HG03060 (cell line): ENCODE measurements at regions not wholly inside any gene's neighbourhood (a gene's known extent, or its start where the extent isn't known, plus 50 kb on each side); places are given as distances from the start of the nearest gene placed in this dataset.
"Not testable (repeated sequence)": the region's sequence is repeated elsewhere in the genome, so short reads cannot be mapped to it uniquely, and the experiment has no call there.

Source experiments
- ATAC-seq: cut with Tn5 transposase; IDR thresholded peaks from one replicate; pipeline ENCODE4 v1.9.1; 2021; ENCODE audit warnings: low read depth, moderate number of reproducible peaks; ENCODE audit not compliant: unreplicated experiment

DNA sequence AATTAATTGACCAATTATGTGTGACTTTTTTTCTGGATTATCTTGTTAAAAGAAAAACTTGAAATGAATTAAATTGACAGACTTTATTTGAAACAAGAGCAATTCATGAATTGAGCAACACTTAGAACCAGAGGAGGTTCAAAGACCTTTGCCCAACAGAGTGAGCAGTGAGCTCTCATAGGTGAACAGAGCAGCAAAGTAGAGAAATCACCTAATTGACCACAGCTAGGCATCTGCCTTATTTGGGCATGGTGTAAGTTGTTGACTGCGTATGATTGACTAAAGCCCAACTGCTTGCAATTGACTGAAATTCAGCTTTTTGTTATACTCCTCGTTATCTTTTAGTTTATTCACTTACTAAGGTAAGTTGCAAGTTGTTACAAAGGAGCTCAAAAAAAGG, 1216.0 kb upstream of the ALCAM start:
- ATAC-seq, result no peak

DNA sequence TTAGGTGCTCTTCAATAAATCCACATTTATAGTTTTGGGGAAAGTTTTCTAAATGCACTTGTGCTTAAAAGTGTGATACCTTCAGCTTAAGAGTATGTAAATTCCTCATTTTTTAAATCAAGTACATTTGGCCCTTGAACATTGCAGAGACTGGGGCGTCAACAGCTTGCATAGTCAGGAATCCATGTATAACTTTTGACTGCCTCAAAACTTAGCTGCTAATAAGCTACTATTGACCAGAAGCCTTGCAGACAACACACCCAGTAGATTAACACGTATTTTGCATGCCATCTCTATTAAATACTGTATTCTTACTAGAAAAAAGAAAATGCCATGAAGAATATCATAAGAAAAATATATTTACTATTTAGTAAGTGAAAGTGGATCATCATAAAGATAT, 1211.8 kb upstream of the ALCAM start:
- ATAC-seq, result no peak

DNA sequence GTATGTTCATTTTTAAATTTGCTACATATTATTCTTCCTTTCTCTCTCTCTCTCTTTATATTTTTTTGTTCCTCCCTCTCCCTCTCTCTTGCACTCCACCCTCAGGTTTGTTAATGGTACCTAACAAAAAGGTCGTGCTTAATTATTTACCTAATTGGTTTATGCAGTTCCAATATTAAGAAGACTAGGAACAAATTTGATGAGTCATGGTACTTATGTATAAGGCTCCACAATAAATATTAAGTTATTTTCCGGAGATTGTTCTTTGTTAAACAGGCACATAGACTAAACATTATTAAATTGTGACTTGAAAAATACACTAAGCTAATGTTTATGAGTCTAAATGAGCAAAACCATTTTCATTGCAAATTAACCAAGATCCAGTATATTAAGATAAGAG, 1200.8 kb upstream of the ALCAM start:
- ATAC-seq, result no peak

DNA sequence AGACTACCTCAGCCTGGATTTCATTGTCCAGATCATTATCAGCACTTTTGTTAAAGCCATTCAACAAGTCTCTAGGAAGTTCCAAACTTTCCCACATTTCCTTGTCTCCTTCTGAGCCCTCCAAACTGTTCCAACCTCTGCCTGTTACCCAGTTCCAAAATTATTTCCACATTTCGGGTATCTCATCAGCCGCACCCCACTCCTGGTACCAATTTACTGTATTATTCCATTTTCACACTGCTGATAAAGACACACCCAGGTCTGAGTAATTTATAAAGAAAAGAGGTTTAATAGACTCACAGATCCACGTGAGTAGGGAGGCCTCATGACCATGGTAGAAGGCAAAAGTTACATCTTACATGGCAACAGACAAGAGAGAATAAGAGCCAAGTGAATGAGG, 1198.3 kb upstream of the ALCAM start:
- no peak for ATAC-seq

DNA sequence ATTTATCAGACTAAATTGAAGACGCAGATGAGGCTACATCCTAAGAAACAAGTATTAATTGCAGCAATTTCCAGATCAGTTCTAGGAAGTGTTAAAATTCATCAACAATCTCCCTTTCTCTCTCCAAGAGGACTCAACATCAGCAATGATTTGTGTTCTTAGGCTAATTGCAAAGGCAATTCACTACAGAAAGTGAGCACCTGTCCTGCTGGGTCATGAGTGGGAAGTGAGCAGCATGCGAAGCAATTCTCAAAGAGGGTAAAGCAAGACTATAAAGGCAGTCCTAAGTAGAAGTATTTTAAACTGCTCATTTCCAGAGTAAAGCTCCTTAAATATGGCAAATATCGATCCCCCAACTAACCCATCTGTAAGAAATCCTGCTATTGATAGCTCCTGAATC, 1191.0 kb upstream of the ALCAM start:
- ATAC-seq, result no peak

DNA sequence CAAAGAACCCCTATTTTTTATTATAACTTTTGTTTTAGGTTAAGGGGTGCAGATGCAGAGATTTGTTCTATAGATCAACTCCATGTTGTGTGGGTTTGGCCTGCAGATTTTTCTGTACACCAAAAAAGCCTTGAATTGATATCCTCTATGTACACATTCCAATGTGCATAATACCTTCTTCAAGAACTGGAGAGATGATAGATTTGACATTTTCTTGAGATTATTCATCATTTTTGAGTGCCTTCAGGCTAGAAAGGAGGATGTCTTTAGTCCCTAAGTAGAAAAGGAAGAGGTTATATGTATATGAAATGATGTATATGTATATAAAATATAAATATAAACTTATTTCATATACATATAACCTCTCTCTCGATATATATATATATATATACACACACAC, 1190.0 kb upstream of the ALCAM start:
- no peak for ATAC-seq

DNA sequence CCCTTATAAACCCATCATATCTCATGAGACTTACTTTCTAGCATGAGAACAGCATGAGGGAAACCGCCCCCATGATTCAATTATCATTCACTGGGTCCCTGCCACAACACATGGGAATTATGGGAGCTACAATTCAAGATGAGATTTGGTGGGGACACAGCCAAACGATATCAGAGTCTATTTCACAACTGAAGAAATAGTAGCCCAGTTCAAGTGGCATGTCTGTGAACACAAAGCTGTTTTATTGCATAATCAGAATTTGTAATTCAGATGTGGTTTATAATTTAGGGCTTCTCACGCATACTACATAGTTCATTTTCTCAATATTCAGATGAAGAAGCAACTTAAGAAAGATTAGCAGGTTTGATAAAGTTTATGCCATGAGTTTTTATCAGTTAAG, 1188.0 kb upstream of the ALCAM start:
- no peak for ATAC-seq

DNA sequence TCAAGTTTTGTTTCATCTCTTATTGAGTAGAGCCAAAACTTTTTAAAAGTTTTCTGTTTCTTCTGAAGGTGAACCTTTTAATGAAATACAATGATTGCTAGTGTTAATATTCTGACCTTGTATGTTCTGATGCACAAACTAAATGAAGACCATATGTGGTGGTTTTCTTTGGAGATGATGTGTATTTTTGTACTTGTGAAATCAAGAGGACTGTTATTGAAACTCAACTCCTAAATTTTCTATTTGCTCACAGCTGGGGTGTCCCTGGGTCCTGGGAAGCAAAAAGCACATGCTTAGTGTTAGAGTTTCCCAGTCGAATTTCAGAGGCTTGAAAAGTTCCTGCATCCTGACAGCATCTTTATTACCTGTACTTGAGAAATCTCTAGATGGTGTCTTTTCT, 1185.8 kb upstream of the ALCAM start:
- no peak for ATAC-seq

DNA sequence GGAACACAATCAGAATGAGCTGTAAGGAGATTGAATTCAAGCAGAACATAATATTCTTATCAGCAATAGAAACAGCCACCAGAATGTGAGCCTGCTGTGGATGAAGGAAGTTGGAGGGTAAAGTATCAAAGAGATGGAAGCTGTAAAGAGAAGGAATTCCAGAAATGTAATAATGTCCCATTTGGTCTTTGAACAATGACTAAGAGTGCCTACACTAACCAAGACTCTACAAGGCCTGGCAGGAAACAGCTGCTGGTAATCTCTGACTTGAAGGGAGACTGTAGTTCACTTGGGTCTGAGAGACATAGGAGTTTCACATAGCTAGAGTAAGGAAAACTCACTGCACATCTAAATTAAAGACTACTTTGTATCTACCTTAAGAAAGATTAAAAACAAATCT, 1176.0 kb upstream of the ALCAM start:
- ATAC-seq, result no peak

DNA sequence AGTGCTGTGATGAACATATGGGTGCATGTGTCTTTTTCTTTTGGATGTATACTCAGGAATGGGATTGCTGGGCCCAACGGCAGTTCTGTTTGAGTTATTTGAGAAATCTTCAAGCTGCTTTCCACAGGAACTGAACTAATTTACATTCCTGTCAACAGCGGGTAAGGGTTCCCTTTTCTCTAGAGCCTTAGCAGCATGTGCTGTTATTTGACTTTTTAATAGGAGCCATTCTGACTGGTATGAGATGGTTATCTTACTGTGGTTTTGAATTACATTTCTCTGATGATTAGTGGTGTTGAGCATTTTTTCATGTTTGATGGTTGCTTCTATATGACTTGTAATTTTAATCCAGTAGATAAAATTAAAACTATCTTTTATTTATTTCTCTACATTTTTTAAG, 1168.6 kb upstream of the ALCAM start:
- no peak for ATAC-seq

DNA sequence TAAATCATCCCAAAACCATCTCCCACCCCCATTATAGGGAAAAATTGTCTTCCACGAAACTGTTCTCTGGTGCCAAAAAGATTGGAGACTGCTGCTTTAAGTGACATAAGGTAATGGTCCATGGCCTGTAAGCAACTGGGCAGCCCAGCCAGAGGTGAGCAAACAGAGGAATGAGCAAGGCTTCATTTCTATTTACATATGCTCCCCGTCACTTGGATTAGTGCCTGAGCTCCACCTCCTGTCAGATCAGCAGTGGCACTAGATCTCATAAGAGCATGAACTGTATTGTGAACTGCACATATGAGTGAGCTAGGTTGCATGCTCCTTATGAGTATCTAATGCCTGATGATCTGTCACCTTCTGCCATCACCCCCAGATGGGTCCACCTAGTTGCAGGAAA, 1159.8 kb upstream of the ALCAM start:
- ATAC-seq, result no peak

DNA sequence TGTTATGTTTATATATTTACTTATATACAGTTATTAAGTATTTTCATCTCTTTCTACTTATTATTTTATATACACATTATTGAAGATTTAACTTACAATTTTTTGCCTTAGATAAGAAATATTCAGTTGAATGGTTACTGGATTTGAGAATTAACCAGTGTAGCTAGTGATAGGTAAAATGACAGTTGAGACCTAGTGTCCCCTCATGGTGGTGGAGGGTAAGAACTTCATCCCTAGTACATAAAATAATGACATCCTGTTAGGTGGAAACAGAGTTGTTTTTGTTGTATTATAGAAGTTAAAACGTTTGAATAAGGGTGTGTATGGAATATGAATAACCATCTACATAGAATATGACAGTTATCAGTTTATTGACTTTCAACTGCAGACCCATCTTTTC, 1152.4 kb upstream of the ALCAM start:
- ATAC-seq, result no peak

DNA sequence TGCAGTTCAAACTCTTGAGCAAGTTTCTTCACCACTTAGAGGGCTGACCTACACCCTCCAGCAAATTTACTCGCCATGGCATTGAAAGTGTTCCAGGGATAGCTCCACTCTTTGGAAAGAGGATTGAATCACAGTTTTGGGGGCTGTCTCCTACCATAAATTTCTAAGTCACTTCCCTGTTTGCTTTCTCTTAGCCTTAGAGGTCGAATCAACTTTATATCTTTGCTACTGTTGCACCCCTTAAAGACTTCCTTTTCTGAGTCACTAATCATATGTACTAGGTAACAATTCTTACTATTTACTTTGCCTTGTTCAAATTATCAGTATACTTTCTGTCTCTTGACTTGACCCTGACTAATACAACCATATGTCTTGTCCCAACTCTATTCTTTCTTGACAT, 1151.8 kb upstream of the ALCAM start:
- ATAC-seq, result no peak

DNA sequence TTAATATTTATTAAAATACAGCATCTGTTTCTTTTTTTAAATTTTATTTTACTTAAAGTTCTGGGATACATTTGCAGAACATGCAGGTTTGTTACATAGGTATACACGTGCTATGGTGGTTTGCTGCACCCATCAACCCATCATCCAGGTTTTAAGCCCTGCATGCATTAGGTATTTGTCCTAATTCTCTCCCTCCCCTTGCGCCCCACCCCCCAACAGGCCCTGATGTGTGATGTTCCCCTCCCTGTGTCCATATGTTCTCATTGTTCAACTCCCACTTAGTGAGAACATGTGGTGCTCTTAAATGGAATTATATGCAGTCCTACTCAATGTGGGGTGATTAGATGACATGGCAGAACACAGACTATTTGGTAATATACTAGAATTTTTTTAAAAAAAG, 1147.7 kb upstream of the ALCAM start:
- not testable (repeated sequence) for ATAC-seq

DNA sequence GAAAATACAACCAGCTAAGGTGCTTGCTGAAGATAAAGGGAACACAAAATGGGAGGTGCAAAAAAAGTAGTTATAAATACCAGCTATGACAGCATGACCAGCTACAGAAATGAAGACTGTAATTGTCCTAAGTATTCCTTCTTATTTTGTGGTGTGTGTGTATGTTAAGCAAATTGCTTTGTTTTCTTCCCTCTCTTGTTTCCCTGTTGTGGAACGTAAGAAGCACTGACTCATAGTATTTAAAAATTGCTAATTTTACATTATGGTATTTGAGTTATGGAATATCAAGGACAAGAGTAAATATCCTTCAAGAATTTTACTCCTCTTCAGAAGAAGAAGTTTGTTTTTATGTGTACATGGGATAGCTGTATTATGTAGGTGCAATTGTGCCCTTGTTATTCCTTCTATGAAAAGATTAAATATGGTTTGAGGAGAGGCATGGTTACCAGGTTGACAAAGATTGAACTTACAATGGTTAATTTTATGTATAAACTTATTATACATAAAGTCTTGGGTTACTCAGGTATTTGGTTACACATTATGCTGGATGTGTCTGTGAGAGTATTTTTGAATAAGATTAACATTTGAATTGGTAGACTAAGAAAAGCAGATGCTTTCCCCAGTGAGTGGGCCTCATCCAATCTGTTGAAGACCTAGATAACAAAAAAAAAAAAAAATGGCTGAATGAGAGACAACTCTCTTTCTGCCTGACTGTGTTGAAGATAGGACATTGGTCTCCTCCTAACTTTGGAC, 1132.1 kb upstream of the ALCAM start:
- ATAC-seq, result no peak

DNA sequence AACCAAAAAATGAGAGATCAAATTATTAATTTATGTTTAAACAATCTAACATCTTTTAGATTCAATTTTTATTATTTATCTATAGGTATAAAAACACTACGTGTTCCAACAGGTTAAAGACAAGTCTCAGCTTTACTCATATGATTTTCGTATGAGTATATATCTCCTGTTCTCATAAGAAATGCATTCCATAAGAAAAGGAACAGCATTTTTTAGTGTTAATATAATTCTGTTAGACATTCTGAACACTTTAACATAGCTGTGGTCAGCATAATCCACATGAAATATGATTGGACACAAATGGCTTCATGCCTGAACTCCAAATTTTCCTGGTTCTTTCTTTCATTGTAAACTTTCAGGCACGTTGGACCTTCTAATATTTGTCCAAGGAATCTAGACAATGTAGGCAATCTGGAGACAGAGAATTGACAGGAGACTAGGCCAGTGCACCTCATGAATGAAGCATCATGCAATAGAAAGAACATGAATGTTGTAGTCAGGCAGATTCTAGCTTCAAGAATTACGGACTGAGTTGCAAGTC, 1122.0 kb upstream of the ALCAM start:
- no peak for ATAC-seq

DNA sequence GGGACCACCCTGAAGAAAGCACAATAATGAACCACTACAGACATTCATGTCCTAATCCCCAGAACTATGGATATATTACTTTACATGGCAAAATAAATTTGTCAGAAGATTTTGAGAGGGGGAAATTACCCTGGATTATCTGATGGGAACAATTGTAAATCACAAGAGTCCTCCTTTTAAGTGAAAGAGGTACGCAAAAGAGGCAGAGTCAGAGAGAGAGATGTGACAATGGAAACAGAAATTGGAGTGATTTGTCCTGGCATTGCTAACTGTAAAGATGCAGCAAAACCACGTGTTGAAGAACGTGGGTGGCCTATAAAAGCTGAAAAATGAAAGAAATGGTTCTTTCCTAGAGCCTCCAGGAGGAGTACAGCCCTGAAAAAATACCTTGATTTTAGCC, 1121.4 kb upstream of the ALCAM start:
- ATAC-seq, result no peak

DNA sequence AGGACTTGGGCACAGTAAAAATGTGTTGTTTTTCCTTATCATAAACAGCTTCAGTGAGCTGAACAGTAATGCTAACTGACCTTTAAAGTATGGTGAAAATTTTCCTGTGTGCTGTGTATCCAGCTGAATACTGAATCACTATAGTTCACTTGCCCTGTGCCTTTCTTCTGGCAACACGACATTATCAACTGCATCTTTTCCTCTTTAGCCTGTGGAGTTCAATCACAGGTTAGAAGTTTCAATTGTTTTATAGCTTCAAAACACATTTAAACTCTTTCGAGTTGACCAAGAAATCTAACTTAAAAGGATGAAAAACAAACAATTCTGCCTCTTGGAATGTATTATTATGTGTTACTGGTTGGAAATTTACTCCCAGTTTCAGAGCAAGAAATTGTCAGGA, 1120.7 kb upstream of the ALCAM start:
- ATAC-seq, result no peak

DNA sequence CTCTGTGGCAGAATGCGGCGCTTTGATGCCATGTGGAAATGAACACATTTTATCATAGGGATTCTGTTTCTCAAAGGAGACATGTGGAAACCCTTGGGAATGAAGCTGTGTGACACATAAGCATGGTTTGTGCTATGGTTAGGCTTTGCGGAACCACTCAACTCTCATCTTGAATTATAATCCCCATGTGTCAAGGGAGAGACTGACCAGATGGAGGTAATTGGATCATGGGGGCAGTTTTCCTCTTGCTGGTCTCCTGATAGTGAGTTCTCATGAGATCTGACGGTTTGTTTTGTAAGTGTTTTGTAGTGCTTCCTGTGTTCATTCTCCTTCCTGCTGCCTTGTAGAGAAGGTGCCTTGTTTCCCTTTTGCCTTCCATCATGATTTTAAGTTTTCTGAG, 1109.2 kb upstream of the ALCAM start:
- ATAC-seq, result no peak

DNA sequence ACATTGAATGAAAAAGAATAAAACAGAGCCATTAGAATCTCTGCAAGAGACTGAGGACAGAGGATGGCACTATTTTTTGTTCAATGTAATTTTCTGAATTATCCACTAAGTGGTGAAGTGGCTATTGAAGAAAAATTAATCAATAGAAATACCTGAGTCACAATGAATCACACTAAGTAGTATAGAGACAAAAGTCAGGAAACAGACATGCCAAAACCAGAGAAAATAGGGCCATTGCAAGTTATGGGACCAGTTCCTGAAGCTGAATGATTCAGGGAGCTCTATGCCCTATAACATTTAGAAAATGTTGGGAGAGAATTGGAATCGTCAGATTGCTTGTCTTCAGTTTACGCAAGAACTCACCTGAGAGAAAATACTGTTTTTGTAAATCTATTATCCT, 1103.2 kb upstream of the ALCAM start:
- no peak for ATAC-seq

DNA sequence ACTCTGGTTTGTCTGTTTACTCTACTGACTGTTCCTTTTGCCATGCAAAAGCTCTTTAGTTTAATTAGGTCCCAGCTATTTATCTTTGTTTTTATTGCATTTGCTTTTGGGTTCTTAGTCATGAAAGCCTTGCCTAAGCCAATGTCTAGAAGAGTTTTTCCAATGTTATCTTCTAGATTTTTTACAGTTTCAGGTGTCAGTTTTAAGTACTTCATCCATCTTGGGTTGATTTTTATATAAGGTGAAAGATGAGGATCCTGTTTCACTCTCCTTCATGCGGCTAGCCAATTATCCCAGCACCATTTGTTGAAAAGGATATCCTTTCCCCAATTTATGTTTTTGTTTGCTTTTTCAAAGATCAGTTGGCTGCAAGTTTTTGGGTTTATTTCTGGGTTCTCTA, 1100.5 kb upstream of the ALCAM start:
- ATAC-seq, result not testable (repeated sequence)

DNA sequence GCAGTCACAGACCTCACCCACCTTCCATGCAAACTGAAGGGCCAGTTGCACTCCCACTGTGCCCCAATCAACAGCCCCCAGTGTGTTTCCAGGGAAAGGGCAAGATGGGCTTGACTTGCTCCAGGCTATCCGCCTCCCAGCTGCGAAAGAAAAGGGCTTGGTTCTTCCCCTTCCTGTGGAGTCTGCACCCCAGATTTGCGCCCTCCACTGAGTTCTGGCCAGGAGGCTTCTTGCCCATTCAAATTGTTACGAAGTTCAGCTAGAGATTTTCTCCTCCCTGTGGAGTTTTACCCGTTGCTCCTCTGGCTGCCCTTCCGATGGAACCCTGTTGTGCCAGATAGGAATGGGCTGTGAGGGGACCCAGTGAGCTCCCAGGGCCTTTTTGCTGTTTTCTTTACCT, 1096.9 kb upstream of the ALCAM start:
- no peak for ATAC-seq
